BLaER1 (cell line): ENCODE measurements at regions not wholly inside any gene's neighbourhood (a gene's known extent, or its start where the extent isn't known, plus 50 kb on each side); places are given as distances from the start of the nearest gene placed in this dataset.

ENCODE experiments used
- H3K27ac ChIP-seq: shearing (Covaris generic); formaldehyde crosslinking; 2 replicates; pipeline ENCODE4 v1.8.1; 2022
- H3K27me3 ChIP-seq: shearing (Covaris generic); formaldehyde crosslinking; 2 replicates; pipeline ENCODE4 v1.8.1; 2022
- H3K36me3 ChIP-seq: shearing (Covaris generic); formaldehyde crosslinking; 2 replicates; pipeline ENCODE4 v1.8.1; 2022
- H3K4me1 ChIP-seq: shearing (Covaris generic); formaldehyde crosslinking; 2 replicates; pipeline ENCODE4 v1.8.1; 2022
- H3K4me2 ChIP-seq: shearing (Covaris generic); formaldehyde crosslinking; 2 replicates; pipeline ENCODE4 v1.8.1; 2022
- H3K4me3 ChIP-seq: shearing (Covaris generic); formaldehyde crosslinking; 2 replicates; pipeline ENCODE4 v1.8.1; 2022
- H3K9ac ChIP-seq: shearing (Covaris generic); formaldehyde crosslinking; 2 replicates; pipeline ENCODE4 v1.8.1; 2022
- H3K9me3 ChIP-seq: shearing (Covaris generic); formaldehyde crosslinking; 2 replicates; pipeline ENCODE4 v1.8.1; 2022
- H4K20me1 ChIP-seq: shearing (Covaris generic); formaldehyde crosslinking; 2 replicates; pipeline ENCODE4 v1.8.1; 2022
- Cebpa-rat ChIP-seq: shearing (Covaris generic); IDR thresholded peaks from 2 replicates; pipeline ENCODE4 v1.8.1; 2022

DNA sequence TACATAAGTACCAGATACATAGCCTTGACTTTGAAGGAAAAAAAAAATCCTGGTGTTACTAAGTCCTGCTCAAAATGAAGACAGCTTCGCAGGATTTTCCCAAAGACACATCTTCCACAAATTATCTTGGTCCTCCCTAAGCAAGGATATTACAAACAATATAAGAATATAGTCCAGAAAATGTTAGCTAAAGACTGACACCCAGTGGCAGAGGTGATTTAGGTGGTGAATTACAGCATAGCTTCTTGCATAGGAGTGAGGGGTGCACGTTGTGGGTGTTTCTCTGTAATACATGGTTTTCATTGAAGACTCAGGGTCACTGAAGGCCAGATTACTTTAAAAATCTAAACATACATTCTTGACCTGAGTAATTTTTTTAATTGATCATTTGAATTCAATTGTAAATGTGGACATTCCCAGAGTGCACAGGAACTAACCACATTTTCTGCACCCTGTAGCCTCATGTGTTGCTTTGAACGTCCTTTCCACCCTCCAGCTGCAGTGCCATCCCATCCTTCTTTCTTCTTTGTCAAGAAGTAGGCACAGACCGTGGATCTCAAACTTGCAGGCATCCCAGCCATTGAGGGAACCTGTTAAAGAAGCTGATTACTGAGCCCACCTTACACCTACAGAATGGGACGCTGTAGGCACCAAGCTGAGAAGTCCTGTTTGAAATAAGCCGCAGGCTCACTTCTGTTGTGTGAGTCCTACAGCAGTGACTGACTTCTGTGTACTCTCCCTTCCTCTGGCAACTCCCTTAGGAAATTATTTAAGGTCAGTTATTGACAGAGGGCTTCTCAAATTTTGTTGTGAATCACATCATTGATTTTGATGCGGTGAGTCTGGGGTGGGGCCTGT, 102.6 kb downstream of the PERP start:
- no peak for TF ChIP-seq Cebpa-rat
- Histone ChIP-seq H3K9me3 (no peaks in the 10 kb centered on the region), H3K4me3 (no peak overlapping the region), H3K4me2 (no peak overlapping the region), H3K36me3 (no peaks in the 10 kb centered on the region), H3K27ac (no peak overlapping the region), H4K20me1 (no peaks in the 10 kb centered on the region), H3K27me3 (no peaks in the 10 kb centered on the region), H3K4me1 (no peaks in the 10 kb centered on the region), H3K9ac (no peak overlapping the region)

DNA sequence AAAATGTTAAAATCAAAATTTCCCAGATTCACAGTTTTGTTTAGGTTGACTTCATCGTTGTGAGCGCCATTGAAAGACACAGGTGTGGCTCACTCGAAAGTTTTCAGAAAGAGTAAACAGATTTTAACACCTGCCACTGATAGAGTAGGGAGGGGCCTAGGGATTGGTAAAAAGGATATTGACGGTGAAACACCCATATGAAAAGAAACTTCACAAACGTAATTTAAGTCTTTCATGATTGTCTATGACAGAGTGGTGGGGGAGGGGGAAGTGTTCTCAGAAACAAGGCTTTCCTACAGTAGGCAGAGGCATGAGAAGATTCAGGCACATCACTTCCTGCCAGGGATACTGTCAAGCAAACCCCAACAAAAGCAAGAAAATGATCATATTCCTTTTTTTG, 101.4 kb downstream of the PERP start:
- TF ChIP-seq Cebpa-rat, result no peak
- Histone ChIP-seq H3K36me3 (no peaks in the 10 kb centered on the region), H3K4me3 (no peak overlapping the region), H3K9ac (no peak overlapping the region), H3K4me2 (no peak overlapping the region), H3K27me3 (no peaks in the 10 kb centered on the region), H3K27ac (no peak overlapping the region), H3K9me3 (no peaks in the 10 kb centered on the region), H3K4me1 (no peaks in the 10 kb centered on the region), H4K20me1 (no peaks in the 10 kb centered on the region)

DNA sequence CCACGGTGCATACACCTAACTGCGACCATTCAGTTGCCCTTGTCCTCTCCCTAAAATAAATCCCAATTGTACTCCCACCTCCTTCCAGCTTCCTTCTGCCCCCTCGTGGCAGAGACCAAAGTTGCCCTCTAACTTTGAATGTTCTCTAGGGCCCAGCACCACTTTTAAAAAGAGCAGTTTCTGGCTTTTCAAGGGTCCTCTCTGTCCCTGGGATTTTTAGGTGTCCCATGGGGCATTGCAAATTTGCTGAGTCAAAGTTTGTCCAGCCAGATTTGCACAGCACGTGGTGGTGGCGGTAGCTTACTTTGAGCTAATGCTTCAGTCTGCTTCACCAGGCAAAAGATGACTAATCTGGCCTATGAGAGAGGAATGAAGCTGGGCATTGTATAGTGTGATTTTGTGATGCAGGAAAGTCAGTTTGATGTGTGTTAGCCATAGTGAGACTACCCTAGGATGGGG, 100.2 kb downstream of the PERP start:
- Histone ChIP-seq H3K27me3 (no peaks in the 10 kb centered on the region), H3K36me3 (no peaks in the 10 kb centered on the region), H3K4me1 (no peaks in the 10 kb centered on the region), H4K20me1 (no peaks in the 10 kb centered on the region), H3K4me2 (no peak overlapping the region), H3K9ac (no peak overlapping the region), H3K9me3 (no peaks in the 10 kb centered on the region), H3K27ac (no peak overlapping the region), H3K4me3 (no peak overlapping the region)
- TF ChIP-seq Cebpa-rat, result no peak

DNA sequence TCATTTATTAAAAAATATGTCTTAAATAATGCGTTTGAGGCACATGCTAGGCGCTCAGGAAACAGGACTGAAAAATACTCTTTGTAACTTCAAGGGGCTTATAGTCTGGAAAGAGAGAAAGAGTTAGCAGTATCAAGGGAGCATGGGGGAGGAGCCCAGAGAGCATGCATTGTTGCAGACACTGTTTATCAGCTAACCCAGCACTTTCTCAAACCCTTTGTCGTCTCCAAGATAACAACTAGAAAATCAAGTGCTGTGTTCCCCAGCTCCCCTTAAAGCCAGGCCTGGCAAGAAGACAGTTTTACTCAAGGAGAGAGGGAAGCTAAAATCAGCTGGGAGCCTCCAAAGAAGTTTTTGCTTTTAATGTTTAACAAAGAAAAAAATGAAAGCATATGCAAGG, 98.4 kb downstream of the PERP start:
- Histone ChIP-seq H4K20me1 (no peaks in the 10 kb centered on the region), H3K27ac (no peak overlapping the region), H3K4me2 (no peak overlapping the region), H3K9ac (no peak overlapping the region), H3K9me3 (no peaks in the 10 kb centered on the region), H3K4me1 (no peaks in the 10 kb centered on the region), H3K36me3 (no peaks in the 10 kb centered on the region), H3K27me3 (no peaks in the 10 kb centered on the region), H3K4me3 (no peak overlapping the region)
- no peak for TF ChIP-seq Cebpa-rat

DNA sequence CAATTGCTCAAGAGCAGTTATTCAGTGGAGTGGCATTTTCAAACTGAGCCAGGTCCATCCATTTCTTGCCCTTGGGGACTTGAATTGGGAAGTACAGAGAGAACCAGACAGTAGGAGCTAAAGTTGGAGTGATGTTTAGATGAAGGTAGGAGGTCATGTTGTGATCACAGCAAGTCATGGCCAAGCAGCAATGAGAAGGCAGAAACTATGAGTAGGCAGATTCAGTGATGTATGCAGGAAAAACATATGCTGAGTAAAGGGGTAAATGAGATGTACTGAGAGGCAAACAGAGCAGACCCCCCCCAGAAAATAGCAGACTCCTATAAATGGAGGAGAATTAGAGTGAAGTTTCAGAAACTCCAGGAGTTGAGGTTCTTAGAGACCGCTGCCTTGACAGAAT, 95.8 kb downstream of the PERP start:
- no peaks in the 10 kb centered on the region for H3K4me1 ChIP-seq
- H3K9ac ChIP-seq, result no peak overlapping the region
- no peak overlapping the region for H3K4me3 ChIP-seq
- H3K4me2 ChIP-seq, result no peak overlapping the region
- H4K20me1 ChIP-seq, result no peaks in the 10 kb centered on the region
- no peaks in the 10 kb centered on the region for H3K9me3 ChIP-seq
- no peaks in the 10 kb centered on the region for H3K27me3 ChIP-seq
- H3K27ac ChIP-seq, result no peak overlapping the region
- TF ChIP-seq Cebpa-rat, result no peak
- H3K36me3 ChIP-seq, result no peaks in the 10 kb centered on the region

DNA sequence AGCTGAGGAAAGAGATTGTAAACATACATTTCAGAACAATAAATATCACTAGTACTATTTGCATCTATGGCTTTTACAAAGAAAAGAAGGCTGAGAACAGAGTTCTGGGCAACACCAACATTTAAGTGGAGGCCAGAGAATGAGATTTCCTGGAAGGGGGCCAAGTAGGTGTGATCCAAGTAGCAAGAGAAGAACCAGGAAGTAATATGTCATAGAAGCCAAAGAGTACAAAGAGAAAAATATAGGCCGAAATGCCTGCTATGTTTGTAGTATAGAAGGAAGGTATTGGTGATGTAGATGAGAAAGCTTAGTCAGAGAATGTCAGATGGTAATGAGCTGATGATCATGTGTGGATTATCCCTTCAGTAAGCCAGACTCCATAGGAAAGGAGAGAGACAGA, 94.5 kb downstream of the PERP start:
- no peak overlapping the region for H3K9ac ChIP-seq
- no peak for TF ChIP-seq Cebpa-rat

DNA sequence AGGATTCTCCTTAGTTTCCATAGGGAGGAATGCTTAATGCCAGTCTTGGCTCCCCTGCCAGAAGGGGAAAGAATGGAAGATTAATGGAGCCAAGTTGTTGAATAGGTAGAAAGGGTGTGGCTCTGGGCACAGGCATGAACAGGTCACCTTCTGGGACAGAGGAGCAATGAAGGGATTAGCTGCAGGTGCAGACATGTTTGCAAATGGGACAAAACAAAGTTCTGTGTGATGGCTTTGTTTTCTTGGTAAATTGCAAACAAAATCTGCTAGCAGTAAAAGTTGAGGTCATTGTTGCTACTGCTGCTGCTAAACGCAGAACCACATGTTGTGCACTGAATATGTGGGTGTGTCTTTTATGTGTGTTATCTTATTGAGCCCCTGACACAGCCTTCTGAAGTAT, 93.3 kb downstream of the PERP start:
- TF ChIP-seq Cebpa-rat, result no peak
- Histone ChIP-seq H3K4me2 (no peak overlapping the region), H3K4me3 (no peak overlapping the region), H3K9ac (no peak overlapping the region), H3K27ac (no peak overlapping the region), H3K4me1 (no peaks in the 10 kb centered on the region), H3K36me3 (no peaks in the 10 kb centered on the region), H4K20me1 (no peaks in the 10 kb centered on the region), H3K9me3 (no peaks in the 10 kb centered on the region), H3K27me3 (no peaks in the 10 kb centered on the region)

More for the DNA sequence above, 94.5 kb downstream of the PERP start:
- Histone ChIP-seq H3K4me1 (no peaks in the 10 kb centered on the region), H3K27me3 (no peaks in the 10 kb centered on the region), H3K36me3 (no peaks in the 10 kb centered on the region), H3K4me3 (no peak overlapping the region), H3K4me2 (no peak overlapping the region), H4K20me1 (no peaks in the 10 kb centered on the region), H3K9me3 (no peaks in the 10 kb centered on the region), H3K27ac (no peak overlapping the region)

DNA sequence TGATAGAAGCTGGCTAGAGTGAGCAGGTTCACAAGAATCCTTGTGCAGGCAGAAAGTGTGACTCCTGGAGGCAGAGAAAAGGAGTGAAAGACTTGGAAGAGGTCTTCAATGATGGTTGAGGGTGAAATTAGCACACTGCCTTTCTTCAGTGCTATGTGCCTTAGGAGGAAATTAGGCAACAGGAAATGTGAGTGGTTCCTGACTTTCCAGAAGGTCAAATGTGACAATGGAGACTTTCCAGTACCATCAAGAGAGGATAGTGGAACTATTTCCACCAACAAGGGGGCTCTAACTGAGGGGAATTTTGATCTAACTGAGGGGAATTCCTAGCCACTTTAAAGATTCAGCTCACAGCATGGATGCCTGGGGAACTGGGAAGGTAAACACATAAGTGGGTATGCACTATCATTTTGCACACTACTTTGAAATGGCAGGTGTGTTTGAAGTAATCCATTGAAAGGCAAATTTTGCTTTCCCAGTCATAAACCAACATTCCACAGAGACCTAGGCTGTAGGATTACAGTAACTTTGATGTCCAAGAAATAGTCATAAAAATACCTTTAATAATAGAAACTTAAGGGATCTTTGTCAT, 90.0 kb downstream of the PERP start:
- no peak overlapping the region for H3K9ac ChIP-seq
- H3K4me2 ChIP-seq, result no peak overlapping the region
- no peak overlapping the region for H3K4me3 ChIP-seq
- H3K9me3 ChIP-seq, result 0 out of 2 replicates have a peak, but pooled peaks cover 6% of the 10 kb centered on the region
- no peaks in the 10 kb centered on the region for H4K20me1 ChIP-seq
- no peaks in the 10 kb centered on the region for H3K27me3 ChIP-seq
- no peak for TF ChIP-seq Cebpa-rat
- no peaks in the 10 kb centered on the region for H3K36me3 ChIP-seq
- no peaks in the 10 kb centered on the region for H3K4me1 ChIP-seq
- no peak overlapping the region for H3K27ac ChIP-seq

DNA sequence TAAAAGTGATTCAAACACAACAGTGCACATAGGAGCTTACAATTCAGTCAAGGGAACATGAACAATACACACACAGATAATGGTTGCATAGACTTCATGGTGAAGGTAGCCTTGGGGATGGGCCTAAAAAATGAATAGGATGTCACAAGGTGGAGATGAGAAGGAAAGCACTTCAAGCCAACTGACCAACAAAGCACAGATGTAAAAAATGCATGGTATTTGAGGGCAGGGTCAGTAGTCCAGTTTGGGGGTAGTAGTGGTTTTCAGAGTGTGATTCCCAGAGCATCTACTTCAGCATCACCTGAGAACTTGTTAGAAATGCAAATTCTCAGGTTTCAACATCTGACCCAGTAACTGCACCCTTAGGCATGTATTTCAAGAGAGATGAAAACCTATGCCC, 88.9 kb downstream of the PERP start:
- no peaks in the 10 kb centered on the region for H4K20me1 ChIP-seq

DNA sequence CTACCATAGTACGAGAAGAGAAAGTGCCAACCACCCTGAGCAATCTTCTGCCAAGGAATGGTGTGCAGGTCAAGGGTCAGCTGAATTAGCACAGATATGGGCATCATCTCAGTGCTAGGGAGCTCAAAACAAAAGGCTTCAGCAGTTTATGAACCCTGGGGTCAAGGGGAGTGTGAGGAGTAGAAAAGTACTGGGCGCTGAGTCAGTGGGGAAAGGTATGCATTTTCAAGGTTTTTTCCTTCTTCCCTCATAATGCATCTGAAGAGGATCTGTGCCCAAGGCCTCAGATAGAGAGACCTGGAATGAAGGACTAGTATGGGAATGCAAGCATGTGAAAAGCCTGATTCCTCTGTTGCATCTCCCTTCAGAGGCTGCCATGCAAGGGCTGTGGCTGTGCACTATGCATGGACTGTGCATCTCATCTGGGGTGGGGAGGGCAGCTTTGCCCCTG, 81.7 kb downstream of the PERP start:
- Histone ChIP-seq H3K9ac (no peak overlapping the region), H3K9me3 (no peaks in the 10 kb centered on the region), H4K20me1 (no peaks in the 10 kb centered on the region), H3K4me1 (no peaks in the 10 kb centered on the region), H3K4me3 (no peak overlapping the region), H3K4me2 (no peak overlapping the region), H3K27me3 (no peaks in the 10 kb centered on the region), H3K36me3 (no peaks in the 10 kb centered on the region), H3K27ac (no peak overlapping the region)
- TF ChIP-seq Cebpa-rat, result no peak

More for the DNA sequence above, 88.9 kb downstream of the PERP start:
- Histone ChIP-seq H3K4me1 (no peaks in the 10 kb centered on the region), H3K36me3 (no peaks in the 10 kb centered on the region), H3K4me2 (no peak overlapping the region), H3K27ac (no peak overlapping the region), H3K4me3 (no peak overlapping the region), H3K9ac (no peak overlapping the region), H3K27me3 (no peaks in the 10 kb centered on the region), H3K9me3 (0 out of 2 replicates have a peak, but pooled peaks cover 6% of the 10 kb centered on the region)
- no peak for TF ChIP-seq Cebpa-rat
